H1 (cell line): ENCODE measurements at regions not wholly inside any gene's neighbourhood (a gene's known extent, or its start where the extent isn't known, plus 50 kb on each side); places are given as distances from the start of the nearest gene placed in this dataset.

ENCODE experiments used
- CTCF ChIA-PET: fragments of 300-600 bp; sonication (Branson Sonifier 250); formaldehyde crosslinking; loops from one replicate; lab custom pipeline; 2021; ENCODE audit not compliant: partially characterized antibody; lab: Charles Lee
- POLR2A ChIA-PET: fragments of 300-600 bp; sonication (Branson Sonifier 250); formaldehyde crosslinking; loops from one replicate; lab custom pipeline; 2021; ENCODE audit warnings: inconsistent platforms; ENCODE audit not compliant: partially characterized antibody; lab: Charles Lee
- DNase-seq, 2 experiments: peaks; one replicate each; pipeline versions ENCODE4 v3.0.0 to v3.0.0-alpha.2; 2010 to 2022; ENCODE audit warnings: low spot score in 2 of 2, low read depth in 1 of 2, mixed read lengths in 1 of 2
- FAIRE-seq: peaks from 2 replicates; lab custom pipeline; 2011; peaks lifted over from hg19 to GRCh38; lab: Jason Lieb, UNC
- H2AFZ ChIP-seq: 2 replicates; pipeline ENCODE4 v1.8.1; 2012; ENCODE audit warnings: low read length, inconsistent platforms
- H2AK5ac ChIP-seq: 2 replicates; pipeline ENCODE4 v1.6.1; 2013; ENCODE audit warnings: low read depth, low read length
- H2BK120ac ChIP-seq: replicated peaks from 2 replicates; pipeline ENCODE3; 2013; ENCODE audit warnings: low read depth, low read length, inconsistent platforms
- H2BK12ac ChIP-seq: 2 replicates; pipeline ENCODE4 v1.6.1; 2013; ENCODE audit warnings: low read depth, low read length
- H2BK15ac ChIP-seq: 2 replicates; pipeline ENCODE4 v1.6.1; 2013; ENCODE audit warnings: low read length
- H2BK20ac ChIP-seq: 2 replicates; pipeline ENCODE4 v1.6.1; 2013; ENCODE audit warnings: low read length
- H2BK5ac ChIP-seq: 2 replicates; pipeline ENCODE4 v1.6.1; 2013; ENCODE audit warnings: low read depth, low read length
- H3K14ac ChIP-seq: 2 replicates; pipeline ENCODE4 v1.6.1; 2013; ENCODE audit warnings: inconsistent platforms; ENCODE audit not compliant: insufficient read length
- H3K18ac ChIP-seq: 2 replicates; pipeline ENCODE4 v1.6.1; 2013; ENCODE audit warnings: low read length; ENCODE audit errors: extremely low read depth
- H3K23ac ChIP-seq: 2 replicates; pipeline ENCODE4 v1.6.1; 2013; ENCODE audit warnings: inconsistent platforms; ENCODE audit not compliant: insufficient read length
- H3K23me2 ChIP-seq: 2 replicates; pipeline ENCODE4 v1.6.1; 2013; ENCODE audit warnings: low read depth, low read length
- H3K27ac ChIP-seq: 2 replicates; pipeline ENCODE4 v1.6.1; 2011; ENCODE audit warnings: low read depth, low read length, inconsistent platforms
- H3K27me3 ChIP-seq, 4 experiments: replicated peaks in 1 of 4; 1 replicate in 1 of 4; 2 replicates in 3 of 4; pipeline versions ENCODE4 v1.6.1 to v1.8.1; 2011 to 2013; ENCODE audit warnings: low read length in 3 of 4, mild to moderate bottlenecking in 3 of 4, inconsistent platforms in 2 of 4, mixed read lengths in 2 of 4, moderate library complexity in 1 of 4; ENCODE audit not compliant: control insufficient read depth in 3 of 4, insufficient read depth in 3 of 4; ENCODE audit errors: extremely low read depth in 1 of 4
- H3K36me3 ChIP-seq, 4 experiments: 2 replicates each; pipeline versions ENCODE4 v1.6.1 to v1.8.1; 2011 to 2013; ENCODE audit warnings: mild to moderate bottlenecking in 4 of 4, low read length in 3 of 4, moderate library complexity in 2 of 4, control low read depth in 1 of 4, inconsistent platforms in 1 of 4; ENCODE audit not compliant: insufficient read depth in 4 of 4, control insufficient read depth in 2 of 4
- H3K4ac ChIP-seq: replicated peaks from 2 replicates; pipeline ENCODE3; 2013; ENCODE audit warnings: low read length, low read depth, mixed read lengths, inconsistent platforms; ENCODE audit not compliant: insufficient read length
- H3K4me1 ChIP-seq, 4 experiments: replicated peaks in 1 of 4; 1 replicate in 1 of 4; 2 replicates in 3 of 4; pipeline versions ENCODE4 v1.6.1 to v1.8.1; 2011 to 2013; ENCODE audit warnings: low read length in 3 of 4, inconsistent platforms in 2 of 4, mixed read lengths in 1 of 4; ENCODE audit not compliant: insufficient read depth in 4 of 4, control insufficient read depth in 3 of 4
- H3K4me2 ChIP-seq, 2 experiments: 2 replicates each; pipeline versions ENCODE4 v1.6.1 to v1.8.1; 2011 to 2013; ENCODE audit warnings: low read depth in 2 of 2, low read length in 2 of 2, control low read depth in 1 of 2, inconsistent platforms in 1 of 2, mild to moderate bottlenecking in 1 of 2; ENCODE audit not compliant: insufficient read depth in 1 of 2
- H3K4me3 ChIP-seq, 4 experiments: fragments of 200-600, 300-600 bp in 1 of 4; sonication (generic), shearing (Covaris generic), sonication (Bioruptor Twin) in 1 of 4; 2 replicates each; pipeline versions ENCODE4 v1.5.1 to v1.8.1; 2011 to 2016; ENCODE audit warnings: low read length in 4 of 4, low read depth in 3 of 4, control low read depth in 2 of 4, inconsistent platforms in 2 of 4, mild to moderate bottlenecking in 2 of 4, mixed read lengths in 1 of 4, moderate library complexity in 1 of 4; ENCODE audit not compliant: insufficient read depth in 2 of 4; ENCODE audit errors: extremely low read depth in 1 of 4
- H3K56ac ChIP-seq: replicated peaks from 2 replicates; pipeline ENCODE3; 2013; ENCODE audit warnings: low read depth, mild to moderate bottlenecking, mixed read lengths, low read length, inconsistent platforms; ENCODE audit not compliant: insufficient read length
- H3K79me1 ChIP-seq: 2 replicates; pipeline ENCODE4 v1.6.1; 2013; ENCODE audit warnings: low read depth, low read length, control low read depth
- H3K79me2 ChIP-seq, 2 experiments: 2 replicates each; pipeline versions ENCODE4 v1.6.1 to v1.8.1; 2012 to 2013; ENCODE audit warnings: low read length in 2 of 2, mild to moderate bottlenecking in 2 of 2, inconsistent platforms in 1 of 2; ENCODE audit not compliant: insufficient read depth in 2 of 2, control insufficient read depth in 1 of 2
- H3K9ac ChIP-seq, 4 experiments: replicated peaks in 1 of 4; 1 replicate in 1 of 4; 2 replicates in 3 of 4; pipeline versions ENCODE4 v1.6.1 to v1.8.1; 2011 to 2013; ENCODE audit warnings: low read depth in 3 of 4, low read length in 3 of 4, control low read depth in 2 of 4, mild to moderate bottlenecking in 2 of 4, moderate library complexity in 2 of 4, inconsistent platforms in 1 of 4; ENCODE audit errors: extremely low read depth in 1 of 4
- H3K9me3 ChIP-seq, 2 experiments: 2 replicates each; pipeline versions ENCODE4 v1.6.1 to v1.8.1; 2012 to 2013; ENCODE audit warnings: mild to moderate bottlenecking in 2 of 2, moderate library complexity in 2 of 2, control low read depth in 1 of 2, inconsistent platforms in 1 of 2, low read depth in 1 of 2, low read length in 1 of 2, mixed read lengths in 1 of 2; ENCODE audit not compliant: insufficient read depth in 2 of 2
- H4K20me1 ChIP-seq, 2 experiments: replicated peaks in 1 of 2; 2 replicates each; pipeline versions ENCODE3 to v1.8.1; 2011 to 2013; ENCODE audit warnings: inconsistent platforms in 2 of 2, low read length in 2 of 2, mild to moderate bottlenecking in 1 of 2; ENCODE audit not compliant: insufficient read depth in 2 of 2, control insufficient read depth in 1 of 2
- H4K5ac ChIP-seq: 2 replicates; pipeline ENCODE4 v1.6.1; 2013; ENCODE audit warnings: low read length, low read depth, mixed read lengths, inconsistent platforms; ENCODE audit not compliant: insufficient read length
- H4K8ac ChIP-seq: 2 replicates; pipeline ENCODE4 v1.8.0; 2013; ENCODE audit warnings: mild to moderate bottlenecking, moderate library complexity, low read length, inconsistent platforms; ENCODE audit not compliant: insufficient read depth; ENCODE audit errors: extremely low read depth
- H4K91ac ChIP-seq: replicated peaks from 2 replicates; pipeline ENCODE3; 2013; ENCODE audit warnings: low read length, mixed read lengths, inconsistent platforms; ENCODE audit not compliant: insufficient read length
- WGBS, 2 experiments: shearing (Covaris generic) in 1 of 2; methylation state at CpG; one replicate each; pipeline versions ENCODE4 v1.1.6 to v1.1.7; 2013 to 2015; ENCODE audit warnings: low lambda C conversion rate in 2 of 2, mixed read lengths in 2 of 2, inconsistent platforms in 1 of 2, low coverage in 1 of 2, missing lambda C conversion rate in 1 of 2; ENCODE audit not compliant: insufficient replicate concordance in 2 of 2, insufficient coverage in 1 of 2, insufficient read length in 1 of 2; ENCODE audit errors: extremely low coverage in 1 of 2, missing lambda C conversion rate in 1 of 2; 5-methylcytosine and 5-hydroxymethylcytosine counted together
- TF ChIP-seq, protein P1 (sequence below): fragments of 300-600 bp; sonication (generic); IDR thresholded peaks from 2 replicates; pipeline ENCODE4 v1.7.1; 2012; ENCODE audit warnings: low read length, moderate library complexity, mild to moderate bottlenecking, inconsistent platforms; ENCODE audit not compliant: insufficient replicate concordance

DNA sequence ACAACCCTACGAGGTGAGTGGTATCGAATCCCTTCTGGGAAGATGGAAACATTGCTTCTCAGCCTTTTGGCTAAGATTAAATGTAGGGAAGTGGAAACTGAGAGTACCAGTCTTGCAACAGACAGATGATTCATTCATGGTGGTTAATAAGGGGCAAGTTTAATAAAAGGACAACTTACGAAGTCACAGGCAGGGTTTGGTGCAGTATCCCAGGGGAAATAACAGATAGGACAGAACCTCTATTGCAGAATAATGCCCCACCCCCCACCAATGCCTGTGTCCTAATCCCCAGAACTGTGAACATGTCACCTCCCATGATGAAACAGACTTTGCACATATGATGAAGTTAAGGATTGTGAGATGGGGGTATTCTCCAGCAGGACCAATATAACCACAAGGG is 212.5 kb downstream of the TBX5 start:
- CTCF ChIA-PET = no interaction called here
- TF ChIP-seq, protein P1, sequence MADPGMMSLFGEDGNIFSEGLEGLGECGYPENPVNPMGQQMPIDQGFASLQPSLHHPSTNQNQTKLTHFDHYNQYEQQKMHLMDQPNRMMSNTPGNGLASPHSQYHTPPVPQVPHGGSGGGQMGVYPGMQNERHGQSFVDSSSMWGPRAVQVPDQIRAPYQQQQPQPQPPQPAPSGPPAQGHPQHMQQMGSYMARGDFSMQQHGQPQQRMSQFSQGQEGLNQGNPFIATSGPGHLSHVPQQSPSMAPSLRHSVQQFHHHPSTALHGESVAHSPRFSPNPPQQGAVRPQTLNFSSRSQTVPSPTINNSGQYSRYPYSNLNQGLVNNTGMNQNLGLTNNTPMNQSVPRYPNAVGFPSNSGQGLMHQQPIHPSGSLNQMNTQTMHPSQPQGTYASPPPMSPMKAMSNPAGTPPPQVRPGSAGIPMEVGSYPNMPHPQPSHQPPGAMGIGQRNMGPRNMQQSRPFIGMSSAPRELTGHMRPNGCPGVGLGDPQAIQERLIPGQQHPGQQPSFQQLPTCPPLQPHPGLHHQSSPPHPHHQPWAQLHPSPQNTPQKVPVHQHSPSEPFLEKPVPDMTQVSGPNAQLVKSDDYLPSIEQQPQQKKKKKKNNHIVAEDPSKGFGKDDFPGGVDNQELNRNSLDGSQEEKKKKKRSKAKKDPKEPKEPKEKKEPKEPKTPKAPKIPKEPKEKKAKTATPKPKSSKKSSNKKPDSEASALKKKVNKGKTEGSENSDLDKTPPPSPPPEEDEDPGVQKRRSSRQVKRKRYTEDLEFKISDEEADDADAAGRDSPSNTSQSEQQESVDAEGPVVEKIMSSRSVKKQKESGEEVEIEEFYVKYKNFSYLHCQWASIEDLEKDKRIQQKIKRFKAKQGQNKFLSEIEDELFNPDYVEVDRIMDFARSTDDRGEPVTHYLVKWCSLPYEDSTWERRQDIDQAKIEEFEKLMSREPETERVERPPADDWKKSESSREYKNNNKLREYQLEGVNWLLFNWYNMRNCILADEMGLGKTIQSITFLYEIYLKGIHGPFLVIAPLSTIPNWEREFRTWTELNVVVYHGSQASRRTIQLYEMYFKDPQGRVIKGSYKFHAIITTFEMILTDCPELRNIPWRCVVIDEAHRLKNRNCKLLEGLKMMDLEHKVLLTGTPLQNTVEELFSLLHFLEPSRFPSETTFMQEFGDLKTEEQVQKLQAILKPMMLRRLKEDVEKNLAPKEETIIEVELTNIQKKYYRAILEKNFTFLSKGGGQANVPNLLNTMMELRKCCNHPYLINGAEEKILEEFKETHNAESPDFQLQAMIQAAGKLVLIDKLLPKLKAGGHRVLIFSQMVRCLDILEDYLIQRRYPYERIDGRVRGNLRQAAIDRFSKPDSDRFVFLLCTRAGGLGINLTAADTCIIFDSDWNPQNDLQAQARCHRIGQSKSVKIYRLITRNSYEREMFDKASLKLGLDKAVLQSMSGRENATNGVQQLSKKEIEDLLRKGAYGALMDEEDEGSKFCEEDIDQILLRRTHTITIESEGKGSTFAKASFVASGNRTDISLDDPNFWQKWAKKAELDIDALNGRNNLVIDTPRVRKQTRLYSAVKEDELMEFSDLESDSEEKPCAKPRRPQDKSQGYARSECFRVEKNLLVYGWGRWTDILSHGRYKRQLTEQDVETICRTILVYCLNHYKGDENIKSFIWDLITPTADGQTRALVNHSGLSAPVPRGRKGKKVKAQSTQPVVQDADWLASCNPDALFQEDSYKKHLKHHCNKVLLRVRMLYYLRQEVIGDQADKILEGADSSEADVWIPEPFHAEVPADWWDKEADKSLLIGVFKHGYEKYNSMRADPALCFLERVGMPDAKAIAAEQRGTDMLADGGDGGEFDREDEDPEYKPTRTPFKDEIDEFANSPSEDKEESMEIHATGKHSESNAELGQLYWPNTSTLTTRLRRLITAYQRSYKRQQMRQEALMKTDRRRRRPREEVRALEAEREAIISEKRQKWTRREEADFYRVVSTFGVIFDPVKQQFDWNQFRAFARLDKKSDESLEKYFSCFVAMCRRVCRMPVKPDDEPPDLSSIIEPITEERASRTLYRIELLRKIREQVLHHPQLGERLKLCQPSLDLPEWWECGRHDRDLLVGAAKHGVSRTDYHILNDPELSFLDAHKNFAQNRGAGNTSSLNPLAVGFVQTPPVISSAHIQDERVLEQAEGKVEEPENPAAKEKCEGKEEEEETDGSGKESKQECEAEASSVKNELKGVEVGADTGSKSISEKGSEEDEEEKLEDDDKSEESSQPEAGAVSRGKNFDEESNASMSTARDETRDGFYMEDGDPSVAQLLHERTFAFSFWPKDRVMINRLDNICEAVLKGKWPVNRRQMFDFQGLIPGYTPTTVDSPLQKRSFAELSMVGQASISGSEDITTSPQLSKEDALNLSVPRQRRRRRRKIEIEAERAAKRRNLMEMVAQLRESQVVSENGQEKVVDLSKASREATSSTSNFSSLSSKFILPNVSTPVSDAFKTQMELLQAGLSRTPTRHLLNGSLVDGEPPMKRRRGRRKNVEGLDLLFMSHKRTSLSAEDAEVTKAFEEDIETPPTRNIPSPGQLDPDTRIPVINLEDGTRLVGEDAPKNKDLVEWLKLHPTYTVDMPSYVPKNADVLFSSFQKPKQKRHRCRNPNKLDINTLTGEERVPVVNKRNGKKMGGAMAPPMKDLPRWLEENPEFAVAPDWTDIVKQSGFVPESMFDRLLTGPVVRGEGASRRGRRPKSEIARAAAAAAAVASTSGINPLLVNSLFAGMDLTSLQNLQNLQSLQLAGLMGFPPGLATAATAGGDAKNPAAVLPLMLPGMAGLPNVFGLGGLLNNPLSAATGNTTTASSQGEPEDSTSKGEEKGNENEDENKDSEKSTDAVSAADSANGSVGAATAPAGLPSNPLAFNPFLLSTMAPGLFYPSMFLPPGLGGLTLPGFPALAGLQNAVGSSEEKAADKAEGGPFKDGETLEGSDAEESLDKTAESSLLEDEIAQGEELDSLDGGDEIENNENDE = no peak

More for the DNA sequence above, 212.5 kb downstream of the TBX5 start:
- Histone ChIP-seq H3K14ac (no peak overlapping the region), H3K79me2 (no peaks in the 10 kb centered on the region), H3K27me3 (peaks cover 0 to 3% (median under 1%) of the 10 kb centered on the region in 4 experiments; a peak in 2 of 7 replicates), H4K20me1 (no peaks in the 10 kb centered on the region), H3K4me3 (no peak overlapping the region), H3K4me2 (no peak overlapping the region), H3K9ac (no peak overlapping the region), H3K23me2 (no peaks in the 10 kb centered on the region), H2BK120ac (no peak overlapping the region), H3K56ac (no peak overlapping the region), H2BK12ac (no peak overlapping the region), H2AFZ (no peak overlapping the region), H4K8ac (no peak overlapping the region), H3K4me1 (no peaks in the 10 kb centered on the region), H3K18ac (no peak overlapping the region), H2AK5ac (no peak overlapping the region), H3K27ac (no peak overlapping the region), H3K9me3 (no peaks in the 10 kb centered on the region; a peak in 1 of 4 replicates), H2BK15ac (no peak overlapping the region), H4K91ac (no peak overlapping the region), H3K79me1 (no peaks in the 10 kb centered on the region), H2BK20ac (no peak overlapping the region), H3K36me3 (no peaks in the 10 kb centered on the region), H3K4ac (no peak overlapping the region), H4K5ac (no peak overlapping the region), H2BK5ac (no peak overlapping the region), H3K23ac (no peak overlapping the region)
- POLR2A ChIA-PET = no interaction called here
- DNase-seq (no peak), FAIRE-seq (no peak)
- 91% methylated on average over 3 of the region's 3 CpGs; no CpG with 5 or more reads in 1 of the 2 experiments for WGBS, 2 experiments
